Astrocyte of the cerebellum (primary cell): ENCODE measurements at regions not wholly inside any gene's neighbourhood (a gene's known extent, or its start where the extent isn't known, plus 50 kb on each side); places are given as distances from the start of the nearest gene placed in this dataset.

ENCODE experiments used
- DNase-seq: peaks from one replicate; pipeline ENCODE4 v3.0.0-alpha.2; 2011; ENCODE audit warnings: low read depth
- H3K4me3 ChIP-seq: 2 replicates; pipeline ENCODE4 v1.5.1; 2011; ENCODE audit warnings: mild to moderate bottlenecking, low read depth, low read length, moderate library complexity
- CTCF ChIP-seq: IDR thresholded peaks from 2 replicates; pipeline ENCODE4 v1.5.1; 2012; ENCODE audit warnings: low read length, low read depth, moderate library complexity, mild to moderate bottlenecking; ENCODE audit errors: missing control alignments
- in situ Hi-C: cut with HindIII; loops from 2 replicates; pipeline ENCODE4 v1.10.0; 2017; ENCODE audit warnings: low sequenced_read_pairs

- in situ Hi-C loops = no loop called here
- TF ChIP-seq CTCF = no peak
- no peak for DNase-seq
- no peak overlapping the region for H3K4me3 ChIP-seq
These were observed 472.5 kb downstream of the IRX1 start for GRCh38 chr5:4068171-4068570.

GRCh38 chr5:4078544-4078943, 482.9 kb downstream of the IRX1 start:
- TF ChIP-seq CTCF = no peak
- DNase-seq = no peak
- in situ Hi-C loops = no loop called here
- no peak overlapping the region for H3K4me3 ChIP-seq

GRCh38 chr5:4079831-4080230, 484.2 kb downstream of the IRX1 start:
- TF ChIP-seq CTCF = no peak
- in situ Hi-C loops = no loop called here
- no peak for DNase-seq
- no peak overlapping the region for H3K4me3 ChIP-seq

GRCh38 chr5:4080370-4080769, 484.7 kb downstream of the IRX1 start:
- TF ChIP-seq CTCF = no peak
- DNase-seq = no peak
- in situ Hi-C loops = no loop called here
- H3K4me3 ChIP-seq = no peak overlapping the region

- in situ Hi-C loops = no loop called here
- no peak for DNase-seq
- H3K4me3 ChIP-seq = no peak overlapping the region
- TF ChIP-seq CTCF = no peak
These were observed 485.4 kb downstream of the IRX1 start for GRCh38 chr5:4081059-4081458.

GRCh38 chr5:4081466-4081865, 485.8 kb downstream of the IRX1 start:
- DNase-seq = no peak
- in situ Hi-C loops = no loop called here
- no peak for TF ChIP-seq CTCF
- H3K4me3 ChIP-seq = no peak overlapping the region
